ENCODE measurements at regions not wholly inside any gene's neighbourhood (a gene's known extent, or its start where the extent isn't known, plus 50 kb on each side); places are given as distances from the start of the nearest gene placed in this dataset.

- Histone ChIP-seq H3K4me1 (ENCODE audit: control insufficient read depth, insufficient read depth, low read length) (no peaks in the 10 kb centered on the region), H3K9me3 (ENCODE audit: control insufficient read depth, insufficient read depth, low read depth, low read length) (no peaks in the 10 kb centered on the region), H3K27ac (ENCODE audit: low read length) (no peak overlapping the region), H3K36me3 (ENCODE audit: control insufficient read depth, insufficient read depth, low read length) (no peaks in the 10 kb centered on the region), H3K27me3 (ENCODE audit: control insufficient read depth, insufficient read depth, low read length) (no peaks in the 10 kb centered on the region), H3K4me3 (ENCODE audit: low read depth in 2 of 2, low read length in 2 of 2) (no peak overlapping the region)
- ATAC-seq (no peak), DNase-seq (ENCODE audit: low read depth, low spot score) (no peak)
- intact Hi-C loops (cut with micrococcal nuclease; ENCODE audit: unreplicated experiment) (no loop called here), in situ Hi-C loops (cut with HindIII; ENCODE audit: low pct_unique_long_range_greater_than_20kb, low sequenced_read_pairs) (no loop called here)
- TF ChIP-seq POLR2AphosphoS5 (IDR thresholded peaks at IDR 0.05; ENCODE audit: low read depth, low read length) (no peak), TCF7L2 (IDR thresholded peaks at IDR 0.05; ENCODE audit: low read depth, low read length) (no peak), SIN3A (IDR thresholded peaks at IDR 0.05; ENCODE audit: borderline replicate concordance, insufficient read depth, low read depth, low read length) (no peak)
- TF ChIP-seq, protein P1, sequence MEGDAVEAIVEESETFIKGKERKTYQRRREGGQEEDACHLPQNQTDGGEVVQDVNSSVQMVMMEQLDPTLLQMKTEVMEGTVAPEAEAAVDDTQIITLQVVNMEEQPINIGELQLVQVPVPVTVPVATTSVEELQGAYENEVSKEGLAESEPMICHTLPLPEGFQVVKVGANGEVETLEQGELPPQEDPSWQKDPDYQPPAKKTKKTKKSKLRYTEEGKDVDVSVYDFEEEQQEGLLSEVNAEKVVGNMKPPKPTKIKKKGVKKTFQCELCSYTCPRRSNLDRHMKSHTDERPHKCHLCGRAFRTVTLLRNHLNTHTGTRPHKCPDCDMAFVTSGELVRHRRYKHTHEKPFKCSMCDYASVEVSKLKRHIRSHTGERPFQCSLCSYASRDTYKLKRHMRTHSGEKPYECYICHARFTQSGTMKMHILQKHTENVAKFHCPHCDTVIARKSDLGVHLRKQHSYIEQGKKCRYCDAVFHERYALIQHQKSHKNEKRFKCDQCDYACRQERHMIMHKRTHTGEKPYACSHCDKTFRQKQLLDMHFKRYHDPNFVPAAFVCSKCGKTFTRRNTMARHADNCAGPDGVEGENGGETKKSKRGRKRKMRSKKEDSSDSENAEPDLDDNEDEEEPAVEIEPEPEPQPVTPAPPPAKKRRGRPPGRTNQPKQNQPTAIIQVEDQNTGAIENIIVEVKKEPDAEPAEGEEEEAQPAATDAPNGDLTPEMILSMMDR (IDR thresholded peaks at IDR 0.05): no peak
- TF ChIP-seq, protein P2, sequence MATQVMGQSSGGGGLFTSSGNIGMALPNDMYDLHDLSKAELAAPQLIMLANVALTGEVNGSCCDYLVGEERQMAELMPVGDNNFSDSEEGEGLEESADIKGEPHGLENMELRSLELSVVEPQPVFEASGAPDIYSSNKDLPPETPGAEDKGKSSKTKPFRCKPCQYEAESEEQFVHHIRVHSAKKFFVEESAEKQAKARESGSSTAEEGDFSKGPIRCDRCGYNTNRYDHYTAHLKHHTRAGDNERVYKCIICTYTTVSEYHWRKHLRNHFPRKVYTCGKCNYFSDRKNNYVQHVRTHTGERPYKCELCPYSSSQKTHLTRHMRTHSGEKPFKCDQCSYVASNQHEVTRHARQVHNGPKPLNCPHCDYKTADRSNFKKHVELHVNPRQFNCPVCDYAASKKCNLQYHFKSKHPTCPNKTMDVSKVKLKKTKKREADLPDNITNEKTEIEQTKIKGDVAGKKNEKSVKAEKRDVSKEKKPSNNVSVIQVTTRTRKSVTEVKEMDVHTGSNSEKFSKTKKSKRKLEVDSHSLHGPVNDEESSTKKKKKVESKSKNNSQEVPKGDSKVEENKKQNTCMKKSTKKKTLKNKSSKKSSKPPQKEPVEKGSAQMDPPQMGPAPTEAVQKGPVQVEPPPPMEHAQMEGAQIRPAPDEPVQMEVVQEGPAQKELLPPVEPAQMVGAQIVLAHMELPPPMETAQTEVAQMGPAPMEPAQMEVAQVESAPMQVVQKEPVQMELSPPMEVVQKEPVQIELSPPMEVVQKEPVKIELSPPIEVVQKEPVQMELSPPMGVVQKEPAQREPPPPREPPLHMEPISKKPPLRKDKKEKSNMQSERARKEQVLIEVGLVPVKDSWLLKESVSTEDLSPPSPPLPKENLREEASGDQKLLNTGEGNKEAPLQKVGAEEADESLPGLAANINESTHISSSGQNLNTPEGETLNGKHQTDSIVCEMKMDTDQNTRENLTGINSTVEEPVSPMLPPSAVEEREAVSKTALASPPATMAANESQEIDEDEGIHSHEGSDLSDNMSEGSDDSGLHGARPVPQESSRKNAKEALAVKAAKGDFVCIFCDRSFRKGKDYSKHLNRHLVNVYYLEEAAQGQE (IDR thresholded peaks at IDR 0.05; ENCODE audit: insufficient read depth in 1 of 2, low read depth in 2 of 2, low read length in 1 of 2): no peak
- no TSS peak for BruUV-seq (replicated peaks)
- ChIA-PET POLR2A (no interaction called here), CTCF (no interaction called here)
Measured at GRCh38 chr20:60316476-60317158, 358.4 kb downstream of the CDH26 start.

- TF ChIP-seq POLR2AphosphoS5 (IDR thresholded peaks at IDR 0.05; ENCODE audit: low read depth, low read length) (no peak), SIN3A (IDR thresholded peaks at IDR 0.05; ENCODE audit: borderline replicate concordance, insufficient read depth, low read depth, low read length) (no peak), TCF7L2 (IDR thresholded peaks at IDR 0.05; ENCODE audit: low read depth, low read length) (no peak)
- TF ChIP-seq, protein P2 (IDR thresholded peaks at IDR 0.05; ENCODE audit: insufficient read depth in 1 of 2, low read depth in 2 of 2, low read length in 1 of 2): no peak
- TF ChIP-seq, protein P1 (IDR thresholded peaks at IDR 0.05): no peak
- H3K4me1 ChIP-seq (ENCODE audit: control insufficient read depth, insufficient read depth, low read length): no peaks in the 10 kb centered on the region
- in situ Hi-C loops (cut with HindIII; ENCODE audit: low pct_unique_long_range_greater_than_20kb, low sequenced_read_pairs) (no loop called here), intact Hi-C loops (cut with micrococcal nuclease; ENCODE audit: unreplicated experiment) (no loop called here)
- no peak overlapping the region for H3K4me3 ChIP-seq (ENCODE audit: low read depth in 2 of 2, low read length in 2 of 2)
- POLR2A ChIA-PET: no interaction called here
- no peaks in the 10 kb centered on the region for H3K27me3 ChIP-seq (ENCODE audit: control insufficient read depth, insufficient read depth, low read length)
- H3K36me3 ChIP-seq (ENCODE audit: control insufficient read depth, insufficient read depth, low read length): no peaks in the 10 kb centered on the region
- BruUV-seq (replicated peaks): no TSS peak
- no peak overlapping the region for H3K27ac ChIP-seq (ENCODE audit: low read length)
- DNase-seq (ENCODE audit: low read depth, low spot score) (no peak), ATAC-seq (no peak)
- H3K9me3 ChIP-seq (ENCODE audit: control insufficient read depth, insufficient read depth, low read depth, low read length): no peaks in the 10 kb centered on the region
- CTCF ChIA-PET: no interaction called here
Measured at GRCh38 chr20:60317401-60317800, 359.2 kb downstream of the CDH26 start.

Data from Panc1 (cell line).